ENCODE measurements at regions not wholly inside any gene's neighbourhood (a gene's known extent, or its start where the extent isn't known, plus 50 kb on each side); places are given as distances from the start of the nearest gene placed in this dataset.

GRCh38 chr9:126169736-126170135 lies 156.9 kb upstream of the MVB12B start:
- CTCF ChIA-PET: no interaction called here
- TF ChIP-seq CTCF (IDR thresholded peaks at IDR 0.05; ENCODE audit: insufficient read depth, low read depth, low read length): no peak
- POLR2A ChIA-PET: no interaction called here

GRCh38 chr9:126170286-126170823 lies 156.3 kb upstream of the MVB12B start:
- POLR2A ChIA-PET: no interaction called here
- Histone ChIP-seq H3K27me3 (ENCODE audit: control insufficient read depth, insufficient read depth, low read length) (peaks cover 2% of the 10 kb centered on the region), H3K4me3 (ENCODE audit: low read depth, low read length) (no peak overlapping the region), H3K36me3 (ENCODE audit: control insufficient read depth, insufficient read depth, low read length) (no peaks in the 10 kb centered on the region)
- CTCF ChIA-PET: no interaction called here
- no peak for DNase-seq (ENCODE audit: low read depth)
- no peak for TF ChIP-seq CTCF (IDR thresholded peaks at IDR 0.05; ENCODE audit: insufficient read depth, low read depth, low read length)

More at GRCh38 chr9:126169736-126170135, 156.9 kb upstream of the MVB12B start:
- peaks cover 2% of the 10 kb centered on the region for H3K27me3 ChIP-seq (ENCODE audit: control insufficient read depth, insufficient read depth, low read length)
- no peaks in the 10 kb centered on the region for H3K36me3 ChIP-seq (ENCODE audit: control insufficient read depth, insufficient read depth, low read length)
- no peak overlapping the region for H3K4me3 ChIP-seq (ENCODE audit: low read depth, low read length)
- DNase-seq (ENCODE audit: low read depth): no peak

DNA sequence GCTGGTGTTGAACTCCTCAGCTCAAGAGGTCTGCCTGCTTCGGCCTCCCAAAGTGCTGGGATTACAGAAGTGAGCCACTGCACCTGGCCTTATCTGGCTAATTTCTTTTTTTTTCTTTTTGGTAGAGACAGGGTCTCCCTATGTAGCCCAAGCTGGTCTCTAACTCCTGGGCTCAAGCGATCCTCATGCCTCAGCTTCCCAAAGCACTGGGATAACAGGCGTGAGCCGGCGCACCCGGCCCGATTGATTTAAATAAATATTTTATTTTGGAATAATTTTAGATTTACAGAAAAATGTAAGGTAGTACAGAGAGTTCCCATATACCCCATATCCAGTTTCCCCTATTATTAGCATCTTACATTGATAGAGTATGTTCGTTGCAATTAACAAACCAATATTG lies 155.0 kb upstream of the MVB12B start:
- CTCF ChIA-PET: interaction anchor here (0.6 kb wide), 1 partner anchor 13 kb away, joined by 3 read pairs; no protein-coding TSS in a partner anchor
- POLR2A ChIA-PET: no interaction called here
- Histone ChIP-seq H3K36me3 (ENCODE audit: control insufficient read depth, insufficient read depth, low read length) (no peaks in the 10 kb centered on the region), H3K4me3 (ENCODE audit: low read depth, low read length) (no peak overlapping the region), H3K27me3 (ENCODE audit: control insufficient read depth, insufficient read depth, low read length) (peaks cover 2% of the 10 kb centered on the region)
- no peak for TF ChIP-seq CTCF (IDR thresholded peaks at IDR 0.05; ENCODE audit: insufficient read depth, low read depth, low read length)
- no peak for DNase-seq (ENCODE audit: low read depth)

DNA sequence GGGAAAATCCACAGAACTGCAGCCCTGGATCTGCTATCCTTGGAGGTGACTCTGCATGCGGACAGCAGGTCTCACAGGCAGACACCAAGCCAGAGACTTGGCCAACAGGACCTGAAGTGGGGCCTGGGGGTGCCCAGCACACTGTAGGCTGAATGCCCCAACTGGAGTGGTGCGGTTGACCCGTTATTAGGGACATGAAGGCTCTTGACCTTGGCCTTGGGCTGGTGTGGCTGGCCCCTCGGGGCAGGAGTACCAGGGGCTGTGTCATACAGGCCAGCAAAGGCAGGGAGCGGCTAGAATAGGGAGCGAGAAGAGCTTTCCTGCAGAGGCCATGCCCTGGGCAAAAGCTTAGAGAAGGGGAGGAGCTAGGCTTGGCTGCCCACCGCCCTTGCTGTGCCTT lies 153.2 kb upstream of the MVB12B start:
- no peak for TF ChIP-seq CTCF (IDR thresholded peaks at IDR 0.05; ENCODE audit: insufficient read depth, low read depth, low read length)
- Histone ChIP-seq H3K4me3 (ENCODE audit: low read depth, low read length) (no peak overlapping the region), H3K27me3 (ENCODE audit: control insufficient read depth, insufficient read depth, low read length) (no peaks in the 10 kb centered on the region; the same call in none of the 2 replicates), H3K36me3 (ENCODE audit: control insufficient read depth, insufficient read depth, low read length) (no peaks in the 10 kb centered on the region)
- POLR2A ChIA-PET: no interaction called here
- no peak for DNase-seq (ENCODE audit: low read depth)
- CTCF ChIA-PET: no interaction called here

DNA sequence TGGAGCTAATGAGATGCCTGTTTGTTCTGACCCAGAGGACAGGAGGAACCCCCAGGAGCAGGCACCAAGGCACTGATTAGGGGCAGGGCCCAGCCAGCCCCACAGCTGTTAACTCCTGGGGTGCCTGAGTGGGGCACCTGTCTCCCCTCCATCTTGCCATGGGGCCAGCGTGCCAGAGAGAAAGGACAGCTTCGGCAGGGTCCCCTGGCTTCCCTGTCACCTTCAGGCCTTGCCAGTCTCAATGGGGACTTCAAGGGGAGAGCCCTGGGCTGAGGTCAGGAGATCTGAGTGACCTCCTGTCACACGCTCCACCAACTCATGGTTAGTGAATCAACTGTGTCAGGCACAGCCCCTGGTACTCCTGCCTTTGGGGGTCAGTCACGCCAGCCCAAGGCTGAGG lies 152.7 kb upstream of the MVB12B start:
- no peak overlapping the region for H3K4me3 ChIP-seq (ENCODE audit: low read depth, low read length)
- ChIA-PET POLR2A (no interaction called here), CTCF (no interaction called here)
- TF ChIP-seq CTCF (IDR thresholded peaks at IDR 0.05; ENCODE audit: insufficient read depth, low read depth, low read length): no peak
- H3K27me3 ChIP-seq (ENCODE audit: control insufficient read depth, insufficient read depth, low read length): no peaks in the 10 kb centered on the region; the same call in none of the 2 replicates
- no peak for DNase-seq (ENCODE audit: low read depth)
- H3K36me3 ChIP-seq (ENCODE audit: control insufficient read depth, insufficient read depth, low read length): no peaks in the 10 kb centered on the region
